Neuronal stem cell (in vitro differentiated cells): ENCODE measurements at regions not wholly inside any gene's neighbourhood (a gene's known extent, or its start where the extent isn't known, plus 50 kb on each side); places are given as distances from the start of the nearest gene placed in this dataset.

Source experiments
- DNase-seq: peaks from one replicate; pipeline ENCODE4 v3.0.0-alpha.2; 2013; ENCODE audit warnings: low spot score
- H2AFZ ChIP-seq: one replicate; pipeline ENCODE4 v1.6.1; 2013; ENCODE audit warnings: mild to moderate bottlenecking, low read length, inconsistent platforms
- H2AK5ac ChIP-seq: 2 replicates; pipeline ENCODE4 v1.6.1; 2013; ENCODE audit warnings: low read depth, mild to moderate bottlenecking, inconsistent platforms, low read length, moderate library complexity, mixed read lengths
- H2BK120ac ChIP-seq: 2 replicates; pipeline ENCODE4 v1.6.1; 2013; ENCODE audit warnings: low read depth, mild to moderate bottlenecking, inconsistent platforms, low read length, moderate library complexity, mixed read lengths
- H2BK12ac ChIP-seq: one replicate; pipeline ENCODE4 v1.6.1; 2013; ENCODE audit warnings: low read length, inconsistent platforms
- H2BK15ac ChIP-seq: 2 replicates; pipeline ENCODE4 v1.6.1; 2013; ENCODE audit warnings: mild to moderate bottlenecking, low read length, inconsistent platforms, mixed read lengths
- H2BK5ac ChIP-seq: one replicate; pipeline ENCODE4 v1.6.1; 2013; ENCODE audit warnings: inconsistent platforms, mild to moderate bottlenecking, low read length, moderate library complexity
- H3K14ac ChIP-seq: one replicate; pipeline ENCODE4 v1.6.1; 2013; ENCODE audit warnings: low read length, inconsistent platforms
- H3K18ac ChIP-seq: 2 replicates; pipeline ENCODE4 v1.6.1; 2013; ENCODE audit warnings: low read length, inconsistent platforms
- H3K23ac ChIP-seq: 2 replicates; pipeline ENCODE4 v1.6.1; 2013; ENCODE audit warnings: low read depth, mild to moderate bottlenecking, mixed read lengths, low read length, inconsistent platforms; ENCODE audit not compliant: poor library complexity
- H3K27ac ChIP-seq: replicated peaks from 3 replicates; pipeline ENCODE4 v1.5.1; 2013; ENCODE audit warnings: low read length, inconsistent platforms
- H3K27me3 ChIP-seq, 3 experiments: 2 replicates each; pipeline ENCODE4 v1.6.1; 2013; ENCODE audit warnings: low read length in 3 of 3, mild to moderate bottlenecking in 2 of 3, inconsistent platforms in 1 of 3, low read depth in 1 of 3, mixed read lengths in 1 of 3, moderate library complexity in 1 of 3; ENCODE audit not compliant: control insufficient read depth in 3 of 3, insufficient read depth in 3 of 3
- H3K36me3 ChIP-seq, 2 donors: replicated peaks in 1 of 2; 2 replicates each; pipeline ENCODE4 v1.6.1; 2013; ENCODE audit warnings: low read length in 2 of 2; ENCODE audit not compliant: control insufficient read depth in 2 of 2, insufficient read depth in 2 of 2
- H3K4ac ChIP-seq: 2 replicates; pipeline ENCODE4 v1.6.1; 2013; ENCODE audit warnings: inconsistent platforms, mild to moderate bottlenecking, low read length, moderate library complexity
- H3K4me1 ChIP-seq, 2 donors: 1 replicate in 1 of 2; 2 replicates in 1 of 2; pipeline ENCODE4 v1.6.1; 2013; ENCODE audit warnings: low read length in 2 of 2, low read depth in 1 of 2; ENCODE audit not compliant: control insufficient read depth in 2 of 2, insufficient read depth in 1 of 2
- H3K4me2 ChIP-seq: one replicate; pipeline ENCODE4 v1.6.1; 2013; ENCODE audit warnings: mild to moderate bottlenecking, low read length, inconsistent platforms; ENCODE audit not compliant: insufficient read depth, poor library complexity, severe bottlenecking
- H3K4me3 ChIP-seq, 2 donors: 2 replicates each; pipeline ENCODE4 v1.5.1; 2013; ENCODE audit warnings: low read length in 2 of 2, mild to moderate bottlenecking in 2 of 2, inconsistent platforms in 1 of 2, moderate library complexity in 1 of 2
- H3K79me1 ChIP-seq: one replicate; pipeline ENCODE4 v1.6.1; 2013; ENCODE audit warnings: low read depth, mild to moderate bottlenecking, inconsistent platforms, low read length, moderate library complexity
- H3K9ac ChIP-seq: one replicate; pipeline ENCODE4 v1.6.1; 2013; ENCODE audit warnings: mild to moderate bottlenecking, low read depth, low read length, inconsistent platforms; ENCODE audit not compliant: poor library complexity
- H3K9me3 ChIP-seq, 2 donors: replicated peaks in 1 of 2; 2 replicates each; pipeline versions ENCODE3 to v1.6.1; 2013; ENCODE audit warnings: low read length in 2 of 2, mild to moderate bottlenecking in 2 of 2, inconsistent platforms in 1 of 2, low read depth in 1 of 2, mixed read lengths in 1 of 2, moderate library complexity in 1 of 2; ENCODE audit not compliant: control insufficient read depth in 2 of 2, insufficient read depth in 1 of 2
- H4K8ac ChIP-seq: one replicate; pipeline ENCODE4 v1.6.1; 2013; ENCODE audit warnings: low read depth, mild to moderate bottlenecking, inconsistent platforms, low read length, moderate library complexity
- H4K91ac ChIP-seq: one replicate; pipeline ENCODE4 v1.6.1; 2013; ENCODE audit warnings: low read length, low read depth, mild to moderate bottlenecking, inconsistent platforms; ENCODE audit not compliant: poor library complexity
- WGBS, 2 donors: extraction: QIAGEN DNeasy Blood & Tissue Kit; methylation state at CpG; one replicate each; pipeline ENCODE4 v1.1.7; 2013; ENCODE audit warnings: missing lambda C conversion rate in 2 of 2, mixed read lengths in 1 of 2; ENCODE audit not compliant: insufficient read length in 2 of 2, insufficient replicate concordance in 1 of 2; ENCODE audit errors: extremely low coverage in 2 of 2; 5-methylcytosine and 5-hydroxymethylcytosine counted together

- H3K14ac ChIP-seq: no peak overlapping the region
- no peak overlapping the region for H3K4ac ChIP-seq
- H3K23ac ChIP-seq: no peak overlapping the region
- peaks cover 0 to 7% (median 0%) of the 10 kb centered on the region in 3 experiments for H3K27me3 ChIP-seq
- H2AFZ ChIP-seq: no peak overlapping the region
- no peak overlapping the region for H2BK15ac ChIP-seq
- H4K91ac ChIP-seq: no peak overlapping the region
- no peak overlapping the region for H4K8ac ChIP-seq
- H3K4me1 ChIP-seq: peaks cover 0 to 5% of the 10 kb centered on the region in 2 donors
- H3K4me3 ChIP-seq: no peak overlapping the region
- no peak overlapping the region for H3K18ac ChIP-seq
- no peak overlapping the region for H2BK120ac ChIP-seq
- no peaks in the 10 kb centered on the region for H3K36me3 ChIP-seq
- WGBS, 2 donors: no CpG with 5 or more reads among the region's 17 CpGs
- H3K79me1 ChIP-seq: no peaks in the 10 kb centered on the region
- no peak overlapping the region for H3K4me2 ChIP-seq
- no peak overlapping the region for H3K27ac ChIP-seq
- no peak overlapping the region for H2BK5ac ChIP-seq
- no peak overlapping the region for H3K9ac ChIP-seq
- H3K9me3 ChIP-seq: no peaks in the 10 kb centered on the region
- no peak overlapping the region for H2AK5ac ChIP-seq
- H2BK12ac ChIP-seq: no peak overlapping the region
- DNase-seq: no peak
Measured at GRCh38 chr3:194986208-194987043, 284.5 kb downstream of the XXYLT1 start.

- Histone ChIP-seq H2BK120ac (no peak overlapping the region), H3K14ac (no peak overlapping the region), H3K9ac (no peak overlapping the region), H3K9me3 (no peaks in the 10 kb centered on the region), H2BK5ac (no peak overlapping the region), H3K4me1 (peaks cover 0 to 5% of the 10 kb centered on the region in 2 donors), H4K8ac (no peak overlapping the region), H2BK12ac (no peak overlapping the region), H2AK5ac (no peak overlapping the region), H4K91ac (no peak overlapping the region), H3K27me3 (peaks cover 0 to 7% (median 0%) of the 10 kb centered on the region in 3 experiments), H3K18ac (peak overlapping the region; percentile 23), H3K4me3 (no peak overlapping the region), H3K23ac (no peak overlapping the region), H3K79me1 (no peaks in the 10 kb centered on the region), H3K4ac (no peak overlapping the region), H3K36me3 (no peaks in the 10 kb centered on the region), H2BK15ac (peak overlapping the region; percentile 43), H2AFZ (no peak overlapping the region), H3K27ac (no peak overlapping the region), H3K4me2 (no peak overlapping the region)
- no peak for DNase-seq
- no CpG with 5 or more reads among the region's 21 CpGs for WGBS, 2 donors
Measured at GRCh38 chr3:194987571-194988494, 283.1 kb downstream of the XXYLT1 start.

- no peaks in the 10 kb centered on the region for H3K9me3 ChIP-seq
- DNase-seq: no peak
- no peak overlapping the region for H3K4me2 ChIP-seq
- no peak overlapping the region for H3K9ac ChIP-seq
- H3K14ac ChIP-seq: no peak overlapping the region
- no peak overlapping the region for H3K18ac ChIP-seq
- no peak overlapping the region for H2BK120ac ChIP-seq
- H3K4me3 ChIP-seq: peak overlapping the region in 1 of 2 donors; percentile 30
- H3K23ac ChIP-seq: no peak overlapping the region
- peaks cover 0 to 7% (median 0%) of the 10 kb centered on the region in 3 experiments for H3K27me3 ChIP-seq
- H2AFZ ChIP-seq: no peak overlapping the region
- peaks cover 0 to 5% of the 10 kb centered on the region in 2 donors for H3K4me1 ChIP-seq
- no CpG with 5 or more reads among the region's 8 CpGs for WGBS, 2 donors
- no peak overlapping the region for H3K27ac ChIP-seq
- H2BK15ac ChIP-seq: no peak overlapping the region
- no peak overlapping the region for H2BK5ac ChIP-seq
- H4K8ac ChIP-seq: no peak overlapping the region
- H3K36me3 ChIP-seq: no peaks in the 10 kb centered on the region
- H2AK5ac ChIP-seq: no peak overlapping the region
- H4K91ac ChIP-seq: no peak overlapping the region
- no peaks in the 10 kb centered on the region for H3K79me1 ChIP-seq
- H2BK12ac ChIP-seq: no peak overlapping the region
- H3K4ac ChIP-seq: no peak overlapping the region
Measured at GRCh38 chr3:194988495-194989165, 282.3 kb downstream of the XXYLT1 start.
